Spleen (tissue), 11 donors: ENCODE measurements at regions not wholly inside any gene's neighbourhood (a gene's known extent, or its start where the extent isn't known, plus 50 kb on each side); places are given as distances from the start of the nearest gene placed in this dataset.

Experiments used
- DNase-seq: peaks from one replicate; pipeline ENCODE4 v3.0.0-alpha.2; 2020
- H3K27ac ChIP-seq, 8 donors: fragments of 200-600 bp; sonication (generic) in 7 of 8; 1 replicate in 4 of 8; 2 replicates in 4 of 8; pipeline versions ENCODE4 v1.5.0 to v1.8.0; 2016 to 2021; ENCODE audit warnings: inconsistent platforms in 4 of 8, mild to moderate bottlenecking in 4 of 8, moderate library complexity in 1 of 8
- H3K27me3 ChIP-seq, 7 donors: fragments of 200-600 bp; sonication (generic) in 6 of 7; replicated peaks in 1 of 7; 1 replicate in 4 of 7; 2 replicates in 3 of 7; pipeline versions ENCODE4 v1.5.0 to v1.8.0; 2016 to 2021; ENCODE audit warnings: inconsistent platforms in 3 of 7, mild to moderate bottlenecking in 1 of 7
- H3K36me3 ChIP-seq, 6 donors: fragments of 200-600 bp; sonication (generic) in 5 of 6; 1 replicate in 4 of 6; 2 replicates in 2 of 6; pipeline versions ENCODE4 v1.5.0 to v1.8.0; 2016 to 2021; ENCODE audit warnings: inconsistent platforms in 2 of 6
- H3K4me1 ChIP-seq, 6 donors: fragments of 200-600 bp; sonication (generic) in 5 of 6; 1 replicate in 3 of 6; 2 replicates in 3 of 6; pipeline versions ENCODE4 v1.5.0 to v1.8.0; 2016 to 2021; ENCODE audit warnings: inconsistent platforms in 3 of 6
- H3K4me3 ChIP-seq, 8 donors: fragments of 200-600 bp; sonication (generic) in 7 of 8; 1 replicate in 4 of 8; 2 replicates in 4 of 8; pipeline versions ENCODE4 v1.5.0 to v1.8.0; 2016 to 2021; ENCODE audit warnings: inconsistent platforms in 4 of 8, mild to moderate bottlenecking in 4 of 8, moderate library complexity in 2 of 8
- H3K9me3 ChIP-seq, 8 donors: fragments of 200-600 bp; sonication (generic) in 7 of 8; 1 replicate in 4 of 8; 2 replicates in 4 of 8; pipeline versions ENCODE4 v1.5.0 to v1.8.0; 2016 to 2021; ENCODE audit warnings: inconsistent platforms in 4 of 8
- CTCF ChIP-seq, 11 experiments: fragments of 200-600 bp in 7 of 11; fragments of 450-650 bp in 4 of 11; sonication (generic) in 4 of 11; IDR thresholded peaks in 8 of 11; conservative IDR thresholded peaks in 3 of 11; 1 replicate in 7 of 11; 2 replicates in 4 of 11; pipeline versions ENCODE4 v1.4.0 to v1.8.0; 2016 to 2021; ENCODE audit warnings: antibody characterized with exemption in 11 of 11, inconsistent platforms in 4 of 11, mild to moderate bottlenecking in 1 of 11
- POLR2A ChIP-seq, 3 donors: fragments of 450-650 bp; IDR thresholded peaks; one replicate each; pipeline ENCODE4 v1.5.1; 2017; ENCODE audit warnings: antibody characterized with exemption in 3 of 3, mild to moderate bottlenecking in 1 of 3
- POLR2AphosphoS5 ChIP-seq, 3 donors: sonication (generic); formaldehyde crosslinking; IDR thresholded peaks; one replicate each; pipeline ENCODE4 v1.5.1; 2017; ENCODE audit warnings: antibody characterized with exemption in 3 of 3
- WGBS, 5 donors: extraction: QIAGEN DNeasy Blood & Tissue Kit in 3 of 5; methylation state at CpG; one replicate each; pipeline versions ENCODE4 v1.1.5 to v1.1.7; 2013 to 2018; 5-methylcytosine and 5-hydroxymethylcytosine counted together
- intact Hi-C: fragments of 100-400 bp; cut with DNase I; formaldehyde crosslinking; loops from one replicate; pipeline ENCODE4 v1.15.0; 2023; ENCODE audit warnings: low total_unique reads
- donor health status: healthy with polysubstance abuse.
- donor health status: DM: no; HTN: no; CAD: no; lungs with moderate emphysema.
- donor health status: DM: no; HTN: no; CAD: no.
- donor health status: Bipolar disorder and iron deficiency.
- donor health status: healthy.
- donor health status: DM: no; HTN: no; CAD: no.
- donor health status: DM: yes; HTN: yes; CAD: no.

- TF ChIP-seq POLR2A (IDR thresholded peaks at IDR 0.05) (no peak), POLR2AphosphoS5 (IDR thresholded peaks at IDR 0.05) (no peak), CTCF (IDR thresholded peaks at IDR 0.05 in 8 of 11, conservative IDR thresholded peaks at IDR 0.05 in 3 of 11) (no peak)
- WGBS, 5 donors = 82 to 92% (median 88%) methylated on average over 1 of the region's 1 CpG
- H3K4me3 ChIP-seq = no peak overlapping the region
- intact Hi-C loops = no loop called here
- no peak for DNase-seq
- no peaks in the 10 kb centered on the region for H3K4me1 ChIP-seq
- no peaks in the 10 kb centered on the region for H3K9me3 ChIP-seq
- no peak overlapping the region for H3K27ac ChIP-seq
- H3K27me3 ChIP-seq = no peaks in the 10 kb centered on the region
- H3K36me3 ChIP-seq = no peaks in the 10 kb centered on the region
These were observed 456.9 kb upstream of the JAG1 start for GRCh38 chr20:11130554-11131166.

- no peak for TF ChIP-seq CTCF (IDR thresholded peaks at IDR 0.05 in 8 of 11, conservative IDR thresholded peaks at IDR 0.05 in 3 of 11)
- Histone ChIP-seq H3K36me3 (no peaks in the 10 kb centered on the region), H3K27me3 (no peaks in the 10 kb centered on the region), H3K9me3 (no peaks in the 10 kb centered on the region), H3K4me3 (no peak overlapping the region), H3K4me1 (no peaks in the 10 kb centered on the region), H3K27ac (no peak overlapping the region)
- DNase-seq = no peak
- intact Hi-C loops = no loop called here
- WGBS, 5 donors = 82 to 90% (median 85%) methylated on average over 3 of the region's 3 CpGs
These were observed 459.1 kb upstream of the JAG1 start for GRCh38 chr20:11132819-11133415.

GRCh38 chr20:11136691-11137090, 462.9 kb upstream of the JAG1 start:
- Histone ChIP-seq H3K4me3 (no peak overlapping the region), H3K9me3 (no peaks in the 10 kb centered on the region), H3K27me3 (no peaks in the 10 kb centered on the region), H3K36me3 (no peaks in the 10 kb centered on the region), H3K4me1 (no peaks in the 10 kb centered on the region), H3K27ac (no peak overlapping the region)
- intact Hi-C loops = no loop called here
- TF ChIP-seq POLR2AphosphoS5 (IDR thresholded peaks at IDR 0.05) (no peak), POLR2A (IDR thresholded peaks at IDR 0.05) (no peak), CTCF (IDR thresholded peaks at IDR 0.05 in 8 of 11, conservative IDR thresholded peaks at IDR 0.05 in 3 of 11) (no peak)
- no peak for DNase-seq

- no peak overlapping the region for H3K4me3 ChIP-seq
- 78 to 89% (median 85%) methylated on average over 3 of the region's 3 CpGs for WGBS, 5 donors
- no peaks in the 10 kb centered on the region for H3K4me1 ChIP-seq
- no peak for DNase-seq
- TF ChIP-seq CTCF (IDR thresholded peaks at IDR 0.05 in 8 of 11, conservative IDR thresholded peaks at IDR 0.05 in 3 of 11) = no peak
- TF ChIP-seq POLR2A (IDR thresholded peaks at IDR 0.05) = no peak
- no peak for TF ChIP-seq POLR2AphosphoS5 (IDR thresholded peaks at IDR 0.05)
- intact Hi-C loops = no loop called here
- H3K27ac ChIP-seq = no peak overlapping the region
- H3K27me3 ChIP-seq = no peaks in the 10 kb centered on the region
- H3K36me3 ChIP-seq = no peaks in the 10 kb centered on the region
- no peaks in the 10 kb centered on the region for H3K9me3 ChIP-seq
These were observed 463.9 kb upstream of the JAG1 start for GRCh38 chr20:11137688-11138087.
